RWPE1 (cell line): ENCODE measurements at regions not wholly inside any gene's neighbourhood (a gene's known extent, or its start where the extent isn't known, plus 50 kb on each side); places are given as distances from the start of the nearest gene placed in this dataset.

Experiments
- CTCF ChIA-PET: fragments of 350-600 bp; sonication (Branson Sonifier 250); formaldehyde crosslinking; extraction: SDS; loops from one replicate; lab custom pipeline; 2021; lab: Yijun Ruan, JAX
- POLR2A ChIA-PET: fragments of 400-600 bp; formaldehyde crosslinking; extraction: SDS; loops from one replicate; lab custom pipeline; 2020; ENCODE audit warnings: antibody characterized with exemption; ENCODE audit not compliant: low non-redundant PET; lab: Yijun Ruan, JAX
- DNase-seq: peaks from one replicate; pipeline ENCODE4 v3.0.0; 2012; ENCODE audit warnings: low spot score
- H3K27ac ChIP-seq: fragments of 450-650 bp; 2 replicates; pipeline ENCODE4 v1.5.1; 2017
- TF ChIP-seq, protein P1 (sequence below): fragments of 450-650 bp; conservative IDR thresholded peaks from 2 replicates; pipeline ENCODE4 v1.5.1; 2017; ENCODE audit warnings: low read depth, mild to moderate bottlenecking

GRCh38 chr5:58235299-58235698 lies 224.6 kb downstream of the PLK2 start:
- ChIA-PET CTCF (no interaction called here), POLR2A (no interaction called here)
- TF ChIP-seq, protein P1, sequence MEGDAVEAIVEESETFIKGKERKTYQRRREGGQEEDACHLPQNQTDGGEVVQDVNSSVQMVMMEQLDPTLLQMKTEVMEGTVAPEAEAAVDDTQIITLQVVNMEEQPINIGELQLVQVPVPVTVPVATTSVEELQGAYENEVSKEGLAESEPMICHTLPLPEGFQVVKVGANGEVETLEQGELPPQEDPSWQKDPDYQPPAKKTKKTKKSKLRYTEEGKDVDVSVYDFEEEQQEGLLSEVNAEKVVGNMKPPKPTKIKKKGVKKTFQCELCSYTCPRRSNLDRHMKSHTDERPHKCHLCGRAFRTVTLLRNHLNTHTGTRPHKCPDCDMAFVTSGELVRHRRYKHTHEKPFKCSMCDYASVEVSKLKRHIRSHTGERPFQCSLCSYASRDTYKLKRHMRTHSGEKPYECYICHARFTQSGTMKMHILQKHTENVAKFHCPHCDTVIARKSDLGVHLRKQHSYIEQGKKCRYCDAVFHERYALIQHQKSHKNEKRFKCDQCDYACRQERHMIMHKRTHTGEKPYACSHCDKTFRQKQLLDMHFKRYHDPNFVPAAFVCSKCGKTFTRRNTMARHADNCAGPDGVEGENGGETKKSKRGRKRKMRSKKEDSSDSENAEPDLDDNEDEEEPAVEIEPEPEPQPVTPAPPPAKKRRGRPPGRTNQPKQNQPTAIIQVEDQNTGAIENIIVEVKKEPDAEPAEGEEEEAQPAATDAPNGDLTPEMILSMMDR, result no peak
- no peak overlapping the region for H3K27ac ChIP-seq
- peak; percentile 24 for DNase-seq

GRCh38 chr5:58232130-58232529 lies 227.8 kb downstream of the PLK2 start:
- ChIA-PET POLR2A (no interaction called here), CTCF (interaction anchor here (0.7 to 0.8 kb wide), 2 partner anchors 228 to 971 kb away, joined by 3 read pairs; no protein-coding TSS in a partner anchor)
- TF ChIP-seq, protein P1, result no peak
- no peak for DNase-seq
- H3K27ac ChIP-seq, result no peak overlapping the region

DNA sequence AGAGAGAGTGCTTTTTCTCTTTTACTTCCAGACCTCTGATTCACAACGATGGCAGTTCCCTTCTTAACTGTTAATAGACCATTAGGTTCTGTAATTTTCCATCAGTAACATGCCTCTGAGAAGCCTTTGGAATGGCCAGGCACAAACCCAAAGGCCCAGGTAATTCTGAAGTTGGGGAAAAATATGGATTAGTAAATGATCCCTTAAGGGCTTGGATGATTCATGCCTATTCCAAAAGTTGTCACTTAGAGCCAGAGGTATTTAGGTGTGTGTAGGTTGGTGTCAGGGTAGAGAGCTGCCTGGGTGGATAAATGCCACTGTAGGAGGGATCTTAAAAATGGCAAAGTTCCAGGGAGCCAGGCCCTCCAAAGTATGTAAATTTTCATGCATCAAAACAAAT lies 228.8 kb downstream of the PLK2 start:
- CTCF ChIA-PET, result interaction anchor here (0.6 to 0.7 kb wide), 2 partner anchors 263 to 477 kb away, joined by 3 to 5 read pairs; no protein-coding TSS in a partner anchor
- TF ChIP-seq, protein P1, result no peak
- no peak overlapping the region for H3K27ac ChIP-seq
- POLR2A ChIA-PET, result no interaction called here
- DNase-seq, result no peak

DNA sequence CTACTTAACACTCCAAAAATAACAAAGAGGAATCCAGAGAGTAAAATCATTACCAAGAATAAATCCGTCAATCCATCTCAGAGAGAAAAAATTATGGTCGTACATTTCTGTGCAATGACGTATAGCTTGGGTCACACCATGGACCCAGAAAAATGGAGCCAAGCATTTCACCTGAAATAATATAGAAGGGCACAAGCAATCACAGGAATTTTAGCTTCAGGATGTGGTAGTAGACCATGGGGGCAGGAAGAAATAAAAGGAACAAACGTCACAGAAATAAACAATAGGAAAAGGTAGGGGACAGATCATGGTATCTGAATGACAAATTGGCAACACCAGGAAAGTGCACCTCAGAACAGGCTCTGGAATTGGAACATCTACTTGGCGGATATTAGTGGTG lies 231.0 kb downstream of the PLK2 start:
- ChIA-PET POLR2A (no interaction called here), CTCF (no interaction called here)
- TF ChIP-seq, protein P1, result no peak
- no peak for DNase-seq
- H3K27ac ChIP-seq, result no peak overlapping the region

DNA sequence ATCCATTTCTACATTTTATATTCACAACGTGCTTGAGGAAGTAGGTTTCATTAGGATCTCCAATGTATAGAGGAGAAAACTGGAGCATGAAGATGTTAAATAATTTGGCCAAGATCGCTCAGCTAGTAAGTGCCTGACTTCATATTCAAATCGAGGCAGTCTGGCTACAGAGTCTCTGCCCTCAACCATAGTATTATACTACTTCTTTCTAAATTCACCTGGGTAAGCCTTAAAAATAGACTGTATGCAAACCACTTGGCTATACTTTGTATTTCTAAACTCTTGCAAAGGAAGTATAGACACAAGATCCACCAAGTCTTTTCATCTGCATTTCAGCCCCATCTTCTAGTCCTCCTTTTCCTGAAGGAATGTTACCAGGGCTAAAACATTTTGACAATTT lies 232.0 kb downstream of the PLK2 start:
- DNase-seq, result no peak
- ChIA-PET POLR2A (no interaction called here), CTCF (no interaction called here)
- H3K27ac ChIP-seq, result no peak overlapping the region
- TF ChIP-seq, protein P1, result no peak

DNA sequence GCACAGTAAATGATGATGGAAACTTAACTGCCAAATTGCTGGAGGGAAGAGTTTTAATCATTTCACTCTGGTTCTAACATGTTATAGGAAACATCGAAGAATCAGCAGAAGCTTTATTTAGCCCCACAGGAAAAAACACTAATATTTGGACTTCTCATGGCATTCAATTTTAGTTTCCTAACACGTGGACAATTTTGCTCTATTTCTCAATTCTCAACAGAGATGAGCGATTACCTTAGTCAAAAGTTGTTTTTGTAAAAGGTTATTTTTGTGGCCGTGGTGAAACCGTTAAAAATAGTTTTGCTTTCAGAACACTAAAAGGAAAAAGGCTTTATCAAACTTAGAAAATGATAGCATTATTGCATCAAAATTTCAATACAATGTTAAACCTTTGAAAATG lies 235.2 kb downstream of the PLK2 start:
- TF ChIP-seq, protein P1, result no peak
- H3K27ac ChIP-seq, result no peak overlapping the region
- ChIA-PET POLR2A (no interaction called here), CTCF (interaction anchor here (0.7 to 0.8 kb wide), 2 partner anchors 16 to 260 kb away, joined by 3 read pairs; no protein-coding TSS in a partner anchor)
- no peak for DNase-seq
